HG03469 (cell line): ENCODE measurements at regions not wholly inside any gene's neighbourhood (a gene's known extent, or its start where the extent isn't known, plus 50 kb on each side); places are given as distances from the start of the nearest gene placed in this dataset.
"Not testable (repeated sequence)": the region's sequence is repeated elsewhere in the genome, so short reads cannot be mapped to it uniquely, and the experiment has no call there.

Experiments used
- ATAC-seq: cut with Tn5 transposase; IDR thresholded peaks from one replicate; pipeline ENCODE4 v1.9.1; 2021; ENCODE audit warnings: mild to moderate bottlenecking, moderate library complexity, moderate number of reproducible peaks; ENCODE audit not compliant: unreplicated experiment

DNA sequence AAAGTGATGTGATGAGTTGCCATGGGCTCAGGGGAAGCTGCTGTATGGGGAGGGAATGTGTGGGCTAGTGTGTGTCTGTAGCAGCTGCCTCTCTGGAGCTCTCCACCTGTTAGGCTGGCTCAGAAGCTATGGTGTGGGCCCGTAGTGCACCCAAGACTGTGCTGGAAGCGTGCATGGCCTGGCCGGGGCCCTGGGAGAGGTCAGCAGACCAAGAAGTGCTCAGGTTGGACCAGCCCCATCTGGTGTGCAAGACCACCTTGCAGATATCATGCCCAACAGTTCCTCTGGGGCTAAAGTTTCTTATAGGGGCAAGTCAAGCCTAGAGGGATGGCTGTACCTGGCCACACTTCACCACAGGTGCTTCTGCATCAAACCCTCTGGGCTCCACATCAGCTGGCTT, 274.4 kb upstream of the CCDC179 start:
- no peak for ATAC-seq

DNA sequence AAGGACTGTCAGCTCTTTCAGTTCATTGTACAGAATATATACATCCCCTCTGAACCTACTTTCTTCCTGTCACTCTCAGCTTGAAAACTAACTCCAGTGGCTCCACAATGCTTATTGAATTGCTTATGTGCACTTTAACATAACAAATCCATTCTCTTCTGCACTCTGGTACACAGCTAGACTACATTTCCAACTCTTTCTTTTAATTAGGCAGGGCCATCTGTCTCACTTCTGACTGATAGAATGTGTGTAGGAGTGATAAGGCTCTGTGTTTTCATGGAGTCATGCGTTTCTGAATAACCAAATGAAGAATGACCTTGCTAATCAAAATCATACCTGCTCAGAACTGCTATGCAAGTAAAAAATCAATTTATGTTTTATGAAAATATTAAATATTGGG, 278.5 kb upstream of the CCDC179 start:
- no peak for ATAC-seq

DNA sequence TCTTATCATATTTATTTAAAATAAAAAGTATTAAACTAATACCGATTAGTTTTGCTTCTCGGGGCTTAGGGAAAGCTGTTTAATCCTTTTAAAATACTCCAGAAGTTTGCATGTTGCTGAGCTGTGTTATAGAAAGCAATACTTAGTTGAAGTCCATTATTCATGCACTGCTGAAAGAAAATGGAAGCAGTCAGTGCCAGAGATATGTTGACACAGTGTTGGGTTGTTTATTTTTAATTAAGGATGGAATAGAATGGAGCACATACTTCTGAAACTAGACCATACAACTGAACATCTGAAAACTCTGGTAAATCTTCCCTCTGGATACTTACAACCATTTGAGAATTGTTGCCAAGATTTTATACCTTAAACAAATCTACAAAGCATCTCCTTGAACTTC, 282.7 kb upstream of the CCDC179 start:
- no peak for ATAC-seq

- no peak for ATAC-seq
These were observed 291.5 kb upstream of the CCDC179 start for GRCh38 chr11:23151819-23152218.

DNA sequence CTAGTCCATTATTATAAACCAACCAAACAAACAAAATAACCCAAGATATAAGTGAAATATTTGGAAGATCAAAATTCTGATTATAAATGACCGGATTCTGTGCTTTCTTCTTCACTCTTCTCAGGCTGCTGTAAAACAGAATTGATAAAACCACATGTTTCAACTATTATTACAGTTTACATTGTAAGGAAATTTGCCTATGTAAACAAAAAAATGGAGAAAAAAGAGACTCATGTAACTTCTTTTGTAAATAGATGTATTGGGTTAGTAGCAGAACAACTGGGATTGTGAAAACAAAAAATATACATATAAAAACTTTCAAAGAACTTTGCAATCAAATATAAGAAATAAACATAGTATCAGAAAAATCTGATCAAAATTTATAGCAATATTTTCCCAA, 295.2 kb upstream of the CCDC179 start:
- ATAC-seq = no peak

- no peak for ATAC-seq
These were observed 303.7 kb upstream of the CCDC179 start for GRCh38 chr11:23164022-23164421.

GRCh38 chr11:23166376-23166775, 306.1 kb upstream of the CCDC179 start:
- ATAC-seq = no peak

DNA sequence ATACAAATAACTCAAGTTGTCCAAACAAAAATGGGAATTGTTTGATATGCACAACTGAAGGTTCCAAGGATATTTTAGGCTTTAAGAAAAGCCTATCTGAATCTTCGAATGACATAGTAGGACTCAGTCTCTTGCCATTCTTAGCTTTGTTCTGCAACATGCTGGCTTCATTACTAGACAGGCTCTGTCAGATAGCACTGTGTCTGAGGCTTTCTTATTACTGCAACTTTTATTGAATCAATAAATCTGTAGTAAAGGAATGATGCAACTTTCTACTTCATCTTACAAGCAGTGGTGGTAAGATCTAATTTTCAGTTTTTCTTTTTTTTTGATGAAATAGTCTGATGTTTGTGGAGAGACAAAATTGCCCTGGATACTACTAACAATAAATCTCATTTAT, 319.3 kb upstream of the CCDC179 start:
- no peak for ATAC-seq

DNA sequence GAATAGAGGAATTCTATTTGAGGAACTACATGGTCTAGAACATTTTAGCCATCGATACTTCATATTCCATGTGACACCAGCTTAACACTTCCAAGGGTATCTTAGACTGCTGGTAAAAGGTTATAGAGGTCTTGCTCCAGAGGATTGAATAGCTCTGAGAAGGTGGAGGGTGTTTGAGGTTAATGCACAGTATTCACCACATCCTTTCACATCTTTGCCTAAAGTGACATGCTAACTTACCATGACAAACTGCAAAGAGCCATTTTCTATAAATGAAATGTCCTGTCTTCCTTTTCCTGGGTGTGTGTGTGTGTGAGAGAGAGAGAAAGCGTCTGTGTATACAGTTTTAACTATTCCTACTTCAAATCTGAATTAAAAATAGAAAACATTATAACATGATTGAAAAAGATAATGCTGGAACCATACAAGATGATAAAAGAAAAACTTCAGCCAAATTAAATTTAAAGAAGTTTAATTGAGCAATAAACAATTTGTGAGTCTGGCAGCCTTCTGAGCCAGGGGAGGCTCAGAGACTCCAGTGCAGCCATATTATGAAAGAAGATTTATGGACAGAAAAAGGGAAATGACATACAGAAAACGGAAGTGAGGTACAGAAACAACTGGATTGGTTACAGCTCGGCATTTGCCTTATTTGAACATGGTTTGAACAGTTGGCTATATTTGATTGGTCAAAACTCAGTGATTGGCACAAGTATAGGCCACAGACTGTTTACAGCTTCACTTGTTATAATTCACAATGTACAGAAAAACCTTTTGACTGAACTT, 320.9 kb upstream of the CCDC179 start:
- ATAC-seq = no peak

GRCh38 chr11:23192256-23192655, 332.0 kb upstream of the CCDC179 start:
- ATAC-seq = no peak

DNA sequence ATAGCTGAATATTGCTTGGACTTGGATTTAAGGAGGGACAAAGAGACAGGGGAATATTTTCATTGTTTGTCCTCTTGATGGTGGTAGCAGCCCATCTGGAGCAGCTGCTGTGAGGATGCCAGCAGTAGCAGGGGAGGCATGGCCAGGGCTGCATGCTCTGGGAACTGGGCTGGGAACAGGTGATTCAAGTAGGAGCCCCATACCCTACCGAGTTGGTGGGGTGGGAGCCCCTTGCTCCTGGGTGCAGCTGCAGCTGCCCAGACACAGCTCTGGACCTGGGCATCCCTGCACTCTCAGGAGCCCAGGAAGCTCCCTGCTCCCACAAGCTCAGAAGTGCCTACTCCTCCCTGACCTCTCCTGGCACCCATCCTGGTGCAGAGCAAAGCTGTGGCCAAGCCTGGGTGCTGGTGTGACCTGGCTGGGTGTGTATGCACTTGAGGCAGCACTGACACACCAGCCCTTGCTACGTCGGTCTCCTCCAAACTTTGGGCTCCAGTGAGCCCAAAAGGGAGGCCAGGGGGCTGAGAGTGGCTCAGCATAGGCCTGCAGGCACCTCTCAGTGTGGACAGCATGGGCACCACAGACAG, 341.8 kb upstream of the CCDC179 start:
- no peak for ATAC-seq

- no peak for ATAC-seq
These were observed 342.3 kb upstream of the CCDC179 start for GRCh38 chr11:23202611-23203010.

- no peak for ATAC-seq
These were observed 345.0 kb upstream of the CCDC179 start for GRCh38 chr11:23205156-23205871.

DNA sequence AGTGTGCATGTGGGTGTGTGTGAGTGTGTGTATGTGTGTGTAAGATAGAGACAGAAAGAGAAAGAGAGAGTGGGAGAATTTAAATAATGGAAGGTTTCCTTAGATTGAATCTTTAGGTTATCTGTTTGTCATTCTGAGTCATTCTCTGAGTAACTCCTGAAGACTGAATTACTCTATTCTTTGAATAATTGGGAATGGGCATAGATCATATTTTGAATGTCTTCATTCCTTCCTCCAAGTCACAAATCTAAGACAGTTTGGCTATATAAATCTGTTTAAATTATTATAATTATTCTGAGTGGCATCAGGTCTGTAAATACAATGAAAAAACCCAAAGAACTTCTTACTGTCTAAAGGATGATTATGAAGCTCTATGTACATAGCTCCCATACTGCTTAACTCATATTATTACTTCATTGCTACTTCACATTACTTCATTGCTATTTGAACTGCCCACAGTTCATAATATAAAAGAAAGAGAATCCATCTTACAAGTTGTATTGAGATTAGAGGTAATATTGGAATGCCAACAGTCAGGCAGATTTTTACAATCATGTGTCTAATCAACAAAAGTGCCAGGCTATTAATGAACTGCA, 346.6 kb upstream of the CCDC179 start:
- ATAC-seq = no peak

GRCh38 chr11:23211221-23211620, 350.9 kb upstream of the CCDC179 start:
- ATAC-seq = no peak

DNA sequence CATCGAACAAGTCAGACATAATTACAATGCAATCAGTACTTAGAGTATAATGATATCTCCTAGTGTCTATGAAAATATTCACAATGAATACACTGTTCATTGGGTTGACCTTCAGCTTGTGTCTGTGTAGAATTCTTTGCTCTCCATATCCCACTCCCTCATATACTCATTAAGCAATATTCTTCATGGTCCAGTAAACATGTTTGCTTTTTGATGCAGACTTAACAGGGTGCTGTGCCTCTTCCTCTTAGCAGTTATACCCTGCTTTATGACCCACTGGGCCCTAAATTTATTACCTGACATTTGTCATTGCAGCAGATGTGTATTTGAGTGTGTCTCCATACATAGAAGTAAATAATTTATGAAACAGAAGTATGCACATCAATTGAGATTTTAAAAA, 352.5 kb upstream of the CCDC179 start:
- ATAC-seq = no peak

DNA sequence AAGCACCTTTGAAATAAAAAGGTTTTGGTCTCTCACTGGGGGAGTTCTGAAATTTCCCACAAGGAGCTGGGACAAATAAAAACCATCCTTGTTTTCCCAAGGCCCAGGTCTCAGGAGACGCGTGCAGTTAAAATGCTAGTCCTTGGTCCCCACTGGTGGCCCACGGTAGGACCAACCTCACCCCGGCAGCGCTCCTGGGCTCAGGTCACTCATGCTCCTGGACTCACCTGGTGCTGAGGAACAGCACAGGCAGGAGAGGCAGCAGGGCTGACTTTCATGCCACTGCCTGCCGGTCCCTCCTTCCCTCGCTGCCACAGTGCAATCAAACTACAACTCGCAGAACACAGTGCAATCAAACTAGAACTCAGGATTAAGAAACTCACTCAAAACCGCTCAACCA, 356.8 kb upstream of the CCDC179 start:
- no peak for ATAC-seq

- ATAC-seq = not testable (repeated sequence)
These were observed 359.8 kb upstream of the CCDC179 start for GRCh38 chr11:23220086-23220485.

- ATAC-seq = no peak
These were observed 361.1 kb upstream of the CCDC179 start for GRCh38 chr11:23221366-23221765.

- no peak for ATAC-seq
These were observed 366.2 kb upstream of the CCDC179 start for GRCh38 chr11:23226331-23227077.

DNA sequence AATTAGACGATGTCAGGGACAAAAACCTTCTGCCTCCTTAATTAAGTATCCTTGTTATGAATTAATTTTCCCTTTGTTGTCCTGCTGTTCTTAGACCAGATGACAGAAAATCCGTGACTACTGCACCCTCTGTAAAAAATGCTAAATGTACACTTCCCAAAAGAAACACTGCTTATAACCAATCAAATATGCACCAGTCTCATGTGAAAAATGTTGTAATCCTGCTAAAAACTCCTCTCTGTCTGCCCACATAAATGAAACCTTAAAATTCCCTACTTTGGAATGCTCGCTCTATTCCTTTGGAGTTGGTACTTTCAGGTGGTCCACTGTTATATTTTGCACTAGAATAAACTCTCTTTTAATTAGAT, 366.8 kb upstream of the CCDC179 start:
- ATAC-seq = no peak
